ENCODE measurements at regions not wholly inside any gene's neighbourhood (a gene's known extent, or its start where the extent isn't known, plus 50 kb on each side); places are given as distances from the start of the nearest gene placed in this dataset.
"Not testable (repeated sequence)": the region's sequence is repeated elsewhere in the genome, so short reads cannot be mapped to it uniquely, and the experiment has no call there.

DNA sequence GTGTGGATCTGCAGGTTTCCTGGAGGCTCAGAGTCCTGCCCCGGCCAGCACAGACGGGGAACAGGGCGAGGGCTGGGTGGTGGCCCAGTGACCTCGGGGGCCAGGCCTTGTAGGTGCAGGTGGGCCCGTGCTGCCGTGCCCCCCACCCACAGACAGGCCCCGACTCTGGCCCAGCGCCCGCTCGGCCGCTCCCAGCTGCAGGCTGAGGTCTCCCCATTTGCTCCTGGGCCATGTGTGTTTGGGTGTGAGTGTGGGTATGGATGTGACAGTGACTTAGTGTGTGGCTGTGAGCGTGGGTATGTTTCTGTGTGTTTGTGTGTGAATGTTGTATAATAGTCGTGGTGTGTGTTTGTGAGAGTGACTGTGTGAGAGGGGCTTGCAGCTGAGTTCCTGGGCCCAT, 173.8 kb downstream of the TMEM121 start:
- H3K79me2 ChIP-seq (ENCODE audit: control insufficient read depth, insufficient read depth, low read length); H3K27me3 ChIP-seq (ENCODE audit: control insufficient read depth, insufficient read depth, low read length): not testable (repeated sequence)

DNA sequence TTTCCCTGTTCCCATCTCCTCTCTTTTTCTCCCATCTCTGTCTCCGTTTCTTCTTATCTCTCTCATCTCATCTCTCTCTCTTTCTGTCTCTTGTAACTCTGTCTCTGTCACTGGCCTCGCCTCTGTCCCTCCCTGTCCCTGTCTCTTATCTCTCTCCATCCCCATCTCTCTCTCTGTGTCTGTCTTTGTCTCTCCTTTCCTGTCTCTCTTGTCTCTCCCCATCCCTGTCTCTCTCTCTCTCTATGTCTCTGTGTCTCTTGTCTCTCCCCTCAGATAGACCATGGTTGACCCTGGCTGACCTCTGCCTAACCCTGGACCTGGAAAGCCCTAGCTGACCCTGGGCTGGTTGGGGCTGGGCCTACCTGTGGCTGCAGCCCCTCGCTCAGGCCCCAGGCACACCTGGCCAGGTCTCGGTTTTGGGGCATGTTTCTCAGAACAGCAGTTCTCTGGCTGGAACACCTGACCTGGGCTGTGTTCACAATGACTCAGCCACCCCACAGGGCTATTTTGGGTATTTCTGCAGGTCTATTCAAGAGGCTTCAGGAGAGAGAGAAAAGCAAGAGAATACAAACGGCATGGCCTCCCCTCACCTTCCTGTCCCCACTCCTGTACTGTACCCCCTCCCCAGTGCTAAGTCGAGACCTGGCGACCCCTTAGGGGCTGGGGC, 174.4 kb downstream of the TMEM121 start:
- H3K4me2 ChIP-seq (ENCODE audit: extremely low read depth, insufficient read depth, low read length), result no peak overlapping the region
- no peak for DNase-seq (ENCODE audit: low read depth in 2 of 2)
- no peak overlapping the region for H2AFZ ChIP-seq (ENCODE audit: low read length)
- H3K27ac ChIP-seq (ENCODE audit: insufficient read depth, low read length), result no peak overlapping the region
- no peaks in the 10 kb centered on the region for H3K27me3 ChIP-seq (ENCODE audit: control insufficient read depth, insufficient read depth, low read length)
- H3K9me3 ChIP-seq (ENCODE audit: control insufficient read depth, insufficient read depth, low read depth, low read length), result no peaks in the 10 kb centered on the region
- H3K9ac ChIP-seq (ENCODE audit: insufficient read depth, low read length), result no peak overlapping the region
- TF ChIP-seq, protein P1, sequence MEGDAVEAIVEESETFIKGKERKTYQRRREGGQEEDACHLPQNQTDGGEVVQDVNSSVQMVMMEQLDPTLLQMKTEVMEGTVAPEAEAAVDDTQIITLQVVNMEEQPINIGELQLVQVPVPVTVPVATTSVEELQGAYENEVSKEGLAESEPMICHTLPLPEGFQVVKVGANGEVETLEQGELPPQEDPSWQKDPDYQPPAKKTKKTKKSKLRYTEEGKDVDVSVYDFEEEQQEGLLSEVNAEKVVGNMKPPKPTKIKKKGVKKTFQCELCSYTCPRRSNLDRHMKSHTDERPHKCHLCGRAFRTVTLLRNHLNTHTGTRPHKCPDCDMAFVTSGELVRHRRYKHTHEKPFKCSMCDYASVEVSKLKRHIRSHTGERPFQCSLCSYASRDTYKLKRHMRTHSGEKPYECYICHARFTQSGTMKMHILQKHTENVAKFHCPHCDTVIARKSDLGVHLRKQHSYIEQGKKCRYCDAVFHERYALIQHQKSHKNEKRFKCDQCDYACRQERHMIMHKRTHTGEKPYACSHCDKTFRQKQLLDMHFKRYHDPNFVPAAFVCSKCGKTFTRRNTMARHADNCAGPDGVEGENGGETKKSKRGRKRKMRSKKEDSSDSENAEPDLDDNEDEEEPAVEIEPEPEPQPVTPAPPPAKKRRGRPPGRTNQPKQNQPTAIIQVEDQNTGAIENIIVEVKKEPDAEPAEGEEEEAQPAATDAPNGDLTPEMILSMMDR (conservative IDR thresholded peaks at IDR 0.05 in 1 of 2, IDR thresholded peaks at IDR 0.05 in 1 of 2; ENCODE audit: low read depth in 1 of 2, low read length in 2 of 2), result no peak
- TF ChIP-seq EZH2 (IDR thresholded peaks at IDR 0.05; ENCODE audit: low read length, missing control alignments), result no peak
- H3K4me1 ChIP-seq (ENCODE audit: control insufficient read depth, extremely low read depth, insufficient read depth, low read length), result no peaks in the 10 kb centered on the region
- no peak overlapping the region for H3K4me3 ChIP-seq (replicated peaks in 1 of 4; ENCODE audit: control extremely low read depth in 1 of 4, insufficient read depth in 1 of 4, low read depth in 3 of 4, low read length in 4 of 4)
- no peaks in the 10 kb centered on the region for H3K79me2 ChIP-seq (ENCODE audit: control insufficient read depth, insufficient read depth, low read length)
- H3K36me3 ChIP-seq (ENCODE audit: control insufficient read depth, insufficient read depth, low read length), result no peaks in the 10 kb centered on the region
- no peaks in the 10 kb centered on the region for H4K20me1 ChIP-seq (ENCODE audit: control insufficient read depth, extremely low read depth, insufficient read depth, low read length)

More for the DNA sequence above, 173.8 kb downstream of the TMEM121 start:
- not testable (repeated sequence) for H3K27ac ChIP-seq (ENCODE audit: insufficient read depth, low read length); DNase-seq (ENCODE audit: low read depth in 2 of 2); H4K20me1 ChIP-seq (ENCODE audit: control insufficient read depth, extremely low read depth, insufficient read depth, low read length); H3K4me3 ChIP-seq (replicated peaks in 1 of 4; ENCODE audit: control extremely low read depth in 1 of 4, insufficient read depth in 1 of 4, low read depth in 3 of 4, low read length in 4 of 4); H3K4me1 ChIP-seq (ENCODE audit: control insufficient read depth, extremely low read depth, insufficient read depth, low read length); H3K9ac ChIP-seq (ENCODE audit: insufficient read depth, low read length); H3K36me3 ChIP-seq (ENCODE audit: control insufficient read depth, insufficient read depth, low read length); H3K9me3 ChIP-seq (ENCODE audit: control insufficient read depth, insufficient read depth, low read depth, low read length); H3K4me2 ChIP-seq (ENCODE audit: extremely low read depth, insufficient read depth, low read length); H2AFZ ChIP-seq (ENCODE audit: low read length)

DNA sequence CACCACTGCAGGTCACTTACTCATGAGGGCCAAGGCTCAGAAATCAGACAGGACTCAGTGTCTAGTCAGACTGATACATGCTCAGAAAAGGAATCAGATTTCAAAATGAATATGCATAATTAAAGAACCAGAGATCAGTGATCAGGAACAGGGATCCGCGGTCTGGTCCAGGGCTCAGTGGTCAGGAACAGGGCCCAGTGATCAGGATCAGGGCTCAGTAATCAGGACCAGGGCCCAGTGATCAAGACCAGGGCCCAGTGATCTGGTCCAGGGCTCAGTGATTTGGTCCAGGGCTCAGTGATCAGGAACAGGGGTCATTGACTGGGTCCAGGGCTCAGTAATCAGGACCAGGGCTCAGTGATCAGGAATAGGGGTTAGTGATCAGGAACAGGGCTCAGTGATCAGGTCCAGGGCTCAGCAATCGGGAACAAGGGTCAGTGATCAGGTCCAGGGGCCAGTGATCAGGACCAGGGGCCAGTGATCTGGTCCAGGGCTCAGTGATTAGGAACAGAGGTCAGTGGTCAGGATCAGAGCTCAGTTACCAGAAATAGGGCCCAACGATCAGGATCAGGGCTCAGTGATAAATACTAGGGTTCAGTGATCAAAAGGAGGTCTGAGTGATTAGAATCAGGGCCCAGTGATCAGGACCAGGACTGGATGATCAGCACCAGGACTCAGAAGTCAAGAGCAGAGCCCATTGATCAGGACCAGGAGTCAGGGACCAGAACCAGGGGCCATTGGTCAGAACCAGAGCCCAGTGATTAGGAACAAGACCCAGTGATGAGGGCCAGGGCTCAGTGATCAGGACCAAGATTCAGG, 175.3 kb downstream of the TMEM121 start:
- Histone ChIP-seq H3K79me2 (ENCODE audit: control insufficient read depth, insufficient read depth, low read length) (no peaks in the 10 kb centered on the region), H3K36me3 (ENCODE audit: control insufficient read depth, insufficient read depth, low read length) (no peaks in the 10 kb centered on the region), H3K4me3 (replicated peaks in 1 of 4; ENCODE audit: control extremely low read depth in 1 of 4, insufficient read depth in 1 of 4, low read depth in 3 of 4, low read length in 4 of 4) (no peak overlapping the region), H3K4me1 (ENCODE audit: control insufficient read depth, extremely low read depth, insufficient read depth, low read length) (no peaks in the 10 kb centered on the region), H3K4me2 (ENCODE audit: extremely low read depth, insufficient read depth, low read length) (no peak overlapping the region), H4K20me1 (ENCODE audit: control insufficient read depth, extremely low read depth, insufficient read depth, low read length) (no peaks in the 10 kb centered on the region), H3K9me3 (ENCODE audit: control insufficient read depth, insufficient read depth, low read depth, low read length) (no peaks in the 10 kb centered on the region), H3K27ac (ENCODE audit: insufficient read depth, low read length) (no peak overlapping the region), H3K9ac (ENCODE audit: insufficient read depth, low read length) (no peak overlapping the region), H2AFZ (ENCODE audit: low read length) (no peak overlapping the region), H3K27me3 (ENCODE audit: control insufficient read depth, insufficient read depth, low read length) (no peaks in the 10 kb centered on the region)
- DNase-seq (ENCODE audit: low read depth in 2 of 2), result no peak
- no peak for TF ChIP-seq EZH2 (IDR thresholded peaks at IDR 0.05; ENCODE audit: low read length, missing control alignments)
- TF ChIP-seq, protein P1 (conservative IDR thresholded peaks at IDR 0.05 in 1 of 2, IDR thresholded peaks at IDR 0.05 in 1 of 2; ENCODE audit: low read depth in 1 of 2, low read length in 2 of 2), result no peak
